ENCODE measurements at regions not wholly inside any gene's neighbourhood (a gene's known extent, or its start where the extent isn't known, plus 50 kb on each side); places are given as distances from the start of the nearest gene placed in this dataset.

DNA sequence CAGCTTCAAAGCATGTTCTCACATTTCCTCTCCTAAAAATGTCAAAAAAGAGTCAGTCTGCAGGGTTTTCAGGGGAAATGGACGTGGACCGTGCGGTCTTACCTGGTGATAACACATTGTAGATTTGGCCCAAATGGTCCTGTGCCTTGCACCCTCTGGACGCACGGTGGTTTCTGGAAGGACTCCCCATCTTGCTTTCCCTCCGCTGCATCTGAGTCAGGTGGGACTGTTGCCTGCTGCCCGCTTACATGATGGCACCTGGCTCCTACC lies 1290.1 kb downstream of the TBC1D22A start:
- H2AFZ ChIP-seq (ENCODE audit: low read length), result no peak overlapping the region
- no peaks in the 10 kb centered on the region for H3K79me2 ChIP-seq (ENCODE audit: insufficient read depth, low read length)
- H3K4me1 ChIP-seq (ENCODE audit: insufficient read depth, low read length, poor library complexity, severe bottlenecking), result no peaks in the 10 kb centered on the region
- no peaks in the 10 kb centered on the region for H3K36me3 ChIP-seq (ENCODE audit: insufficient read depth, low read length)
- no peaks in the 10 kb centered on the region for H3K9me2 ChIP-seq (replicated peaks; ENCODE audit: low read depth, low read length)
- H3K27me3 ChIP-seq (ENCODE audit: insufficient read depth, low read length, poor library complexity, severe bottlenecking), result peaks cover 4% of the 10 kb centered on the region
- no peak overlapping the region for H3K4me2 ChIP-seq (ENCODE audit: low read depth, low read length, poor library complexity, severe bottlenecking)
- no peak overlapping the region for H3K9ac ChIP-seq (ENCODE audit: low read depth, low read length, poor library complexity, severe bottlenecking)
- no peak for TF ChIP-seq EZH2phosphoT487 (IDR thresholded peaks at IDR 0.05; ENCODE audit: borderline replicate concordance)
- TF ChIP-seq, protein P1, sequence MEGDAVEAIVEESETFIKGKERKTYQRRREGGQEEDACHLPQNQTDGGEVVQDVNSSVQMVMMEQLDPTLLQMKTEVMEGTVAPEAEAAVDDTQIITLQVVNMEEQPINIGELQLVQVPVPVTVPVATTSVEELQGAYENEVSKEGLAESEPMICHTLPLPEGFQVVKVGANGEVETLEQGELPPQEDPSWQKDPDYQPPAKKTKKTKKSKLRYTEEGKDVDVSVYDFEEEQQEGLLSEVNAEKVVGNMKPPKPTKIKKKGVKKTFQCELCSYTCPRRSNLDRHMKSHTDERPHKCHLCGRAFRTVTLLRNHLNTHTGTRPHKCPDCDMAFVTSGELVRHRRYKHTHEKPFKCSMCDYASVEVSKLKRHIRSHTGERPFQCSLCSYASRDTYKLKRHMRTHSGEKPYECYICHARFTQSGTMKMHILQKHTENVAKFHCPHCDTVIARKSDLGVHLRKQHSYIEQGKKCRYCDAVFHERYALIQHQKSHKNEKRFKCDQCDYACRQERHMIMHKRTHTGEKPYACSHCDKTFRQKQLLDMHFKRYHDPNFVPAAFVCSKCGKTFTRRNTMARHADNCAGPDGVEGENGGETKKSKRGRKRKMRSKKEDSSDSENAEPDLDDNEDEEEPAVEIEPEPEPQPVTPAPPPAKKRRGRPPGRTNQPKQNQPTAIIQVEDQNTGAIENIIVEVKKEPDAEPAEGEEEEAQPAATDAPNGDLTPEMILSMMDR (conservative IDR thresholded peaks at IDR 0.05; ENCODE audit: low read length), result no peak
- no peaks in the 10 kb centered on the region for H3F3A ChIP-seq (ENCODE audit: low read depth)
- H3K9me3 ChIP-seq (ENCODE audit: insufficient read depth, low read depth, low read length), result peaks cover 3% of the 10 kb centered on the region; the same call in 1 of the 2 replicates
- H3K4me3 ChIP-seq (ENCODE audit: low read length, poor library complexity, severe bottlenecking), result no peak overlapping the region
- no peaks in the 10 kb centered on the region for H4K20me1 ChIP-seq (ENCODE audit: insufficient read depth, low read length, poor library complexity, severe bottlenecking)

DNA sequence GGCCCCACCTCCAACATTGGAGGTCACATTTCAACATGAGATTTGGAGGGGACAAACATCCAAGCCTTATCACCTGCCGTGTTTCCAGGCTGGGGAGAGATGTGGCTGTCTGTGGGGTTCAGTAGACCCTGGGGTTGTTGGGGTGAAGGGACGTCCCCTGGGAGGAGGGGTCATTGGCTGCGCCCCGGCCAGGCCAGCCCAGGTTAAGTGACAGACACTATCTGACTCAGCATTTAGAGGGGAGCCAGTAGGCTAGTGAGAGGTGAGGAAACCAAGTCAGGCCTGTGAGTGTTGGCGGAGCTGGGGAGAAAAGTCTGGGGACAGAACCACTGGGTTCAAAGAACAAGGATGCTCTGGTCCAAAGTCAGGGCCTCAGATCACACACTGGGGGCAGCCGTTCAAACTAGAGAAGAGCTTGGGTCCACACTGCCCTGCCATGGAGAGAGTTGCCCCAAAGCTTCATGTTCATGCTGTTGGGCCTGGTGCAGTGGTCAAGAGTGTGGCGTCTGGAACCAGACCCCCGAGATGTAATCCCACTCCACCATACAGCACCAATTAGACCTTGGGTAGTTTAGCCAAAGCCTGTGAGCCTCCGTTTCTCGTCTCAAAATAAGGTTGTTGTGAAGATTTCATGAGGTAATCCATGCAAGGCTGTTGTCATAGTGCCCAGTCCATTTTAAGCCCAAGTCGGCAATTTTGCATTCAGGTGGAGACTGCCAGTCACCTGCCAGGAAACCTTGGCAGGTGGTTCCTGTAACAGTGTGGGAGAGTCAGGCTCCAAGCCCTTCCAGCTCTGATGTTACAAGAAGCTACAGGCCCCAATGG lies 1289.6 kb downstream of the TBC1D22A start:
- Histone ChIP-seq H3K79me2 (ENCODE audit: insufficient read depth, low read length) (no peaks in the 10 kb centered on the region), H3K36me3 (ENCODE audit: insufficient read depth, low read length) (no peaks in the 10 kb centered on the region), H3K27me3 (ENCODE audit: insufficient read depth, low read length, poor library complexity, severe bottlenecking) (peaks cover 4% of the 10 kb centered on the region), H3K4me1 (ENCODE audit: insufficient read depth, low read length, poor library complexity, severe bottlenecking) (no peaks in the 10 kb centered on the region), H3F3A (ENCODE audit: low read depth) (no peaks in the 10 kb centered on the region), H3K4me3 (ENCODE audit: low read length, poor library complexity, severe bottlenecking) (no peak overlapping the region), H4K20me1 (ENCODE audit: insufficient read depth, low read length, poor library complexity, severe bottlenecking) (no peaks in the 10 kb centered on the region), H3K4me2 (ENCODE audit: low read depth, low read length, poor library complexity, severe bottlenecking) (no peak overlapping the region), H3K9me2 (replicated peaks; ENCODE audit: low read depth, low read length) (no peaks in the 10 kb centered on the region), H2AFZ (ENCODE audit: low read length) (no peak overlapping the region), H3K9me3 (ENCODE audit: insufficient read depth, low read depth, low read length) (peaks cover 3% of the 10 kb centered on the region; the same call in 1 of the 2 replicates), H3K9ac (ENCODE audit: low read depth, low read length, poor library complexity, severe bottlenecking) (no peak overlapping the region)
- TF ChIP-seq, protein P1 (conservative IDR thresholded peaks at IDR 0.05; ENCODE audit: low read length), result no peak
- TF ChIP-seq EZH2phosphoT487 (IDR thresholded peaks at IDR 0.05; ENCODE audit: borderline replicate concordance), result no peak

DNA sequence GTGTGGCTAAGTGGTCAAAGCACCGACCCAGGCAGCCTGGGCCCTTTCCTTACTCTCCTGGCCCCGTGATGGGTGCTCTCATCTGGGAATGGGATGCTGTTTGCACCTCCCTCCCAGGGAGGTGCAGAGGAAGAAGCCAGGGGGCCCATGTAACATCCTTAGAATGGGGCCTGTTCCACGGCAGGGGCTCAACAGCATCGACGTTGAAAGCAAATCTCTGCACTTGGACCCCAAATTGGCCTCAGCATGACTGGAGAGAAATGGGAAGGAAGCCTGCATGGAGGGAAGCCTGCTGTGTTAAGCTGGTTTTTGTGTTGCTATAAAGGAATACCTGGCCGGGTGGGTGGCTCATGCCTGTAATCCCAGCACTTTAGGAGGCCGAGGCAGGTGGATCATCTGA lies 1288.4 kb downstream of the TBC1D22A start:
- no peaks in the 10 kb centered on the region for H3K36me3 ChIP-seq (ENCODE audit: insufficient read depth, low read length)
- no peaks in the 10 kb centered on the region for H3F3A ChIP-seq (ENCODE audit: low read depth)
- TF ChIP-seq, protein P1 (conservative IDR thresholded peaks at IDR 0.05; ENCODE audit: low read length), result no peak
- TF ChIP-seq EZH2phosphoT487 (IDR thresholded peaks at IDR 0.05; ENCODE audit: borderline replicate concordance), result no peak
- H3K4me1 ChIP-seq (ENCODE audit: insufficient read depth, low read length, poor library complexity, severe bottlenecking), result no peaks in the 10 kb centered on the region
- no peak overlapping the region for H2AFZ ChIP-seq (ENCODE audit: low read length)
- no peaks in the 10 kb centered on the region for H3K9me2 ChIP-seq (replicated peaks; ENCODE audit: low read depth, low read length)
- no peak overlapping the region for H3K4me2 ChIP-seq (ENCODE audit: low read depth, low read length, poor library complexity, severe bottlenecking)
- H3K9ac ChIP-seq (ENCODE audit: low read depth, low read length, poor library complexity, severe bottlenecking), result no peak overlapping the region
- peaks cover 3% of the 10 kb centered on the region; the same call in 1 of the 2 replicates for H3K9me3 ChIP-seq (ENCODE audit: insufficient read depth, low read depth, low read length)
- H3K4me3 ChIP-seq (ENCODE audit: low read length, poor library complexity, severe bottlenecking), result no peak overlapping the region
- H4K20me1 ChIP-seq (ENCODE audit: insufficient read depth, low read length, poor library complexity, severe bottlenecking), result no peaks in the 10 kb centered on the region
- H3K27me3 ChIP-seq (ENCODE audit: insufficient read depth, low read length, poor library complexity, severe bottlenecking), result peaks cover 4% of the 10 kb centered on the region
- no peaks in the 10 kb centered on the region for H3K79me2 ChIP-seq (ENCODE audit: insufficient read depth, low read length)
